Motor neuron (in vitro differentiated cells): ENCODE measurements at regions not wholly inside any gene's neighbourhood (a gene's known extent, or its start where the extent isn't known, plus 50 kb on each side); places are given as distances from the start of the nearest gene placed in this dataset.
"Not testable (repeated sequence)": the region's sequence is repeated elsewhere in the genome, so short reads cannot be mapped to it uniquely, and the experiment has no call there.

Experiments
- ATAC-seq, 8 experiments: fragments of 200-7000 bp; cut with Tn5 transposase; replicated peaks in 6 of 8; 2 replicates each; pipeline ENCODE4 v1.8.0; 2021; ENCODE audit warnings: mild to moderate bottlenecking in 8 of 8, moderate library complexity in 8 of 8
- H3K27ac ChIP-seq, 2 donors: fragments of 250-450 bp; sonication (Bioruptor Pico); 2 replicates each; pipeline ENCODE4 v1.9.0; 2021; ENCODE audit warnings: antibody characterized with exemption in 2 of 2, mild to moderate bottlenecking in 2 of 2, moderate library complexity in 1 of 2
- H3K4me1 ChIP-seq, 2 donors: fragments of 250-450 bp; sonication (Bioruptor Pico); replicated peaks in 1 of 2; 2 replicates each; pipeline ENCODE4 v1.6.1; 2021; ENCODE audit warnings: antibody characterized with exemption in 2 of 2, mild to moderate bottlenecking in 2 of 2, moderate library complexity in 1 of 2
- H3K4me3 ChIP-seq, 5 donors: fragments of 250-450 bp; sonication (Bioruptor Pico); 2 replicates each; pipeline ENCODE4 v1.9.0; 2021; ENCODE audit warnings: antibody characterized with exemption in 5 of 5, mild to moderate bottlenecking in 5 of 5, moderate library complexity in 4 of 5
- WGBS, 10 experiments: fragments of 450-650 bp; shearing (Covaris generic); methylation state at CpG; one replicate each; pipeline ENCODE4 v1.0.0; 2022; 5-methylcytosine and 5-hydroxymethylcytosine counted together
- in situ Hi-C, 9 experiments: fragments of 400-800 bp; cut with MboI; loops; one replicate each; pipeline ENCODE4 v1.15.0; 2021; ENCODE audit warnings: low sequenced_read_pairs in 9 of 9, low pct_unique_long_range_greater_than_20kb in 2 of 9; ENCODE audit not compliant: unreplicated experiment in 9 of 9

DNA sequence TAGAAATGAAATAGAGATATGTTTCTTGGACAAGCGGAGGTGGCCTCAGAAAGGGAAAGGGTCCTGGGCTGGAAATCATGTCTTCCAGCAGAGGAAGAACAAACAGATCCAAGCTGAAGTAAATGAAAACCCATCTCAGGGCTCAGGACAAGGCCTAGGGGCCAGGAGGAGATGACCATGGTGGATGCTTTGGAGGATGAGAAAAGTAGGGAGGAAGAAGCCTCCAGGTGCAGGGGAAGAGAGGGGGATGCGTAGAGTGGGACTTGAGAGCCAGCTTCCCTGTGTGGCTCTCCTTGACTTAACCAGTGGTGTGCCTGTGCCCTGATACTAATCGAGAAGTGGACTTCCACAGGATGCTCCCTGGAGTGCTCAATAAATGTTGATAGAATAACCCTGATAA, 203.2 kb downstream of the FAM43A start:
- WGBS, 10 experiments, result 73 to 86% (median 77%) methylated on average over 1 to 3 of the region's 3 CpGs; no CpG with 5 or more reads in 6 of the 10 experiments
- ATAC-seq, result no peak
- in situ Hi-C loops, result no loop called here
- Histone ChIP-seq H3K4me1 (no peaks in the 10 kb centered on the region), H3K27ac (no peak overlapping the region), H3K4me3 (no peak overlapping the region)

DNA sequence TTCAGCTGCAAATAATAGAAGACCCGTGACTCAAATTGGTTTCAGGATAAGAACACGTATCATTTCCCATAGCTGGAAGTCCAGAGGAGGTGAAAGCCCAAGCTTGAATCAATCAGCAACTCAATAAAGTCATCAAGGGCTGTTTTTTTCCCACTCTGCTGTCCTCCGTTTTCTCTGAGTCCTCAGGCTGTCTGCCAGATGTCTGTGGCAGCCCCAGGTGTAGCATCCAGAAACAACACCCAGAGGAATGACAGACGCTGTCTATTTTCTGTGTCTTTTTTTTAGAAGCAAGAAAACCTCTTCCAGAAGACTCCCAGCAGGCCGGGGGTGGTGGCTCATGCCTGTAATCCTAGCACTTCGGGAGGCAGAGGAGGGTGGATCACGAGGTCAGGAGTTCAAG, 204.4 kb downstream of the FAM43A start:
- H3K4me1 ChIP-seq, result no peaks in the 10 kb centered on the region
- WGBS, 10 experiments, result 11 to 79% (median 42%) methylated on average over 2 to 7 of the region's 7 CpGs; no CpG with 5 or more reads in 3 of the 10 experiments
- in situ Hi-C loops, result no loop called here
- ATAC-seq, result no peak
- no peak overlapping the region for H3K4me3 ChIP-seq
- H3K27ac ChIP-seq, result no peak overlapping the region

DNA sequence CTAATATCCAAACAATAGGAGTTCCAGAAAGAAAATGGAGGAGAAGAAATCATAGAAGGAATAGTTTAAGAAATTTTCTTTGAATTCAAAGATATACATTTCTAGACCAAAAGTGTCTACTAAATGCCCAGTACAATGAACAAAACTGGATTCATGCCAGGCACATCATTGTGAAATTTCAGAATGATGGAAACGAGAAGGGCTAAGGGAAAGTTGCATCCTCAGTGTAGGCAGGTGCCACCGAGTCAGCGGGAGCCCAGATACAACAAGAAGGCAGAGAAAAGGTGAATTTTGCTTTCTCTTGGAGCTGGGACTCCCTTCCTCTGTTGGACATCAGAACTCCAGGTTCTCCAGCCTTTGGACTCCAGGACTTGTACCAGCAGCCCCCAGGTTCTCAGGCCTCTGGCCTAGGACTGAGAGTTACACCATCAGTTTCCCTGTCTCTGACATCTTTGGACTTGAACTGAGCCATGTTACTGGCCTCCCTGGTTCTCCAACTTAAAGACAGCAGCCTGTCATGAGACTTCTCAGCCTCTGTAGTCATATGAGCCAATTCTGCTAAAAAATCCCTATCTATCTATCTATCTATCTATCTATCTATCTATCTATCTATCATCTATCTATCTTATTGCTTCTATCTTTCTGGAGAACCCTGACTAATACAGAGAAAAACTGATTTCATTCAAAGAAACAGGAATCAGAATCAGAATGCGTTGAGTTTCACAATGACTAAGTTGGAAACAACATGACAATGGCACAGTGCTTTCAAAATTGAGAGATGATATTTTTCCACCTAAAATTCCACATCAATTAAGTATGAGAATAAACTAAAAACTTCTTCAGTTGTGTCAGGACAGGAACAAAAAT, 207.7 kb downstream of the FAM43A start:
- no peak overlapping the region for H3K27ac ChIP-seq
- ATAC-seq, result no peak
- no peak overlapping the region for H3K4me3 ChIP-seq
- in situ Hi-C loops, result no loop called here
- H3K4me1 ChIP-seq, result no peaks in the 10 kb centered on the region
- whole genome bisulfite sequencing, 10 experiments, result 35 to 100% (median 73%) methylated on average over 2 to 4 of the region's 4 CpGs

DNA sequence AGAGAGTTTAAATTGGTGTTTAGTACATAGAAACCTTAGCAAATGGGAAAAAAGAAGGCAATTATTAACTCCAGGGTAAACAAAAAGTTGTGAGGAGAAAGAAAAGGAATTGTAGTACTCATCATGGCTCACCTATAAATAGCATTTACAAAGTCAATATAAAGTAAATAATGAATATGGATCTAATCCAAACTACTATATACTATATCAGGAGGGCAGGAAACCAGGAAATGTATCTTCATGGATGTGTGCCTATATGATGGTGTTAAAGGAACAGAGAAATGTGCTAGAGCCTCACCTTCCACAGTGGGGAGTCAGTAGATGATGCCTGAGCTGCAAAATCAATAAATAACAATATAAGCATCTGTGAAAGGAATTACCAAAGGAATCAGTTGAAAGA, 208.9 kb downstream of the FAM43A start:
- no peak overlapping the region for H3K4me3 ChIP-seq
- in situ Hi-C loops, result no loop called here
- no peak for ATAC-seq

DNA sequence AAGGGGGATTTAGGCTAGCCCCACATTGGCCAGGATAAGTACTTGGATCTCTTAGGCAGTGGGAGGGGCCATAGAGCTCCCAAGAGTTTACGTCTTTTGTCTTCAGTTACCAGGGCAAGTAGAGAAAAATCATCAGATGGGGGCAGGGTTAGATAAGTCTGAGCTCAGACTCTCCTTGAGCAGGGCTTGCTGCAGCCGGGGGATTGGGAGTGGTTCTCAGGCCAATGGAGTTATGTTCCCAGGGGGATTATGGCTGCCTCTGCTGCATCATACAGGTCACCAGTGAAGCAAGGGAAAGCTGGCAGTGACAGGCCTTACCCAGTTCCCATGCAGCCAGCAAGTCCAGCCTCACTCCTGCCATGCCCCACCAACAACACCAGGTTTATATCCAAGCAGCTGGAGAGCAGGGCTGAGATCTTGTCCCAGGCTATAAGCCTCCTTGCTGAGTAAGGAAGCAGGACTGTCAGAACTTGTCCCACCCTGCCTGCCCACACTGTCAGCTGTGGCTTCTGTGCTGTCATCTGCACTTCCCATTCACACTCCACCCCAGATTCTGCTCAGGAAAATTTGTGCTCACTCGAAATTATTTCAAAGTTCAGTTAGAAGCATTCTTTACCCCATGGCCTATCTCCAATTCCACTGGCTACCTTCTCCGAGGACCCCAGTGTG, 215.3 kb downstream of the FAM43A start:
- in situ Hi-C loops, result no loop called here
- 0 to 100% (median 45%) methylated on average over 1 to 3 of the region's 4 CpGs; no CpG with 5 or more reads in 2 of the 10 experiments for WGBS, 10 experiments

More for the DNA sequence above, 208.9 kb downstream of the FAM43A start:
- Histone ChIP-seq H3K27ac (no peak overlapping the region), H3K4me1 (no peaks in the 10 kb centered on the region)

DNA sequence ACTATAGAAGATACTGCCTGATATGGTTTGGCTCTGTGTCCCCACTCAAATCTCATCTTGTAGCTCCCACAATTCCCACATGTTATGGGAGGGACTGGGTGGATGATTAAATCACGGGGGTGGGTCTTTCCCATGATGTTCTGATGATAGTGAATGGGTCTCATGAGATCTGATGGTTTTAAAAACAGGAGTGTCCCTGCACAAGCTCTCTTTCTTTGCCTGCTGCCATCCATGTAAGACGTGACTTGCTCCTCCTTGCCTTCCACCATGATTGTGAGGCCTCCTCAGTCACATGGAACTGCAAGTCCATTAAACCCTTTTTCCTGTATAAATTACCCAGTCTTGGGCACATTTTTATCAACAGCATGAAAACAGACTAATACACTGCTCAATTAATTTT, 217.8 kb downstream of the FAM43A start:
- H3K27ac ChIP-seq, H3K4me3 ChIP-seq, H3K4me1 ChIP-seq, ATAC-seq, in situ Hi-C loops: not testable (repeated sequence)
- 0 to 100% (median 75%) methylated on average over 1 to 2 of the region's 2 CpGs; no CpG with 5 or more reads in 6 of the 10 experiments for WGBS, 10 experiments

More for the DNA sequence above, 215.3 kb downstream of the FAM43A start:
- ATAC-seq, result peak in 3 of 8 experiments; percentile 35 to 94 (median 90)
- H3K4me1 ChIP-seq, result no peaks in the 10 kb centered on the region
- H3K4me3 ChIP-seq, result no peak overlapping the region
- H3K27ac ChIP-seq, result no peak overlapping the region

DNA sequence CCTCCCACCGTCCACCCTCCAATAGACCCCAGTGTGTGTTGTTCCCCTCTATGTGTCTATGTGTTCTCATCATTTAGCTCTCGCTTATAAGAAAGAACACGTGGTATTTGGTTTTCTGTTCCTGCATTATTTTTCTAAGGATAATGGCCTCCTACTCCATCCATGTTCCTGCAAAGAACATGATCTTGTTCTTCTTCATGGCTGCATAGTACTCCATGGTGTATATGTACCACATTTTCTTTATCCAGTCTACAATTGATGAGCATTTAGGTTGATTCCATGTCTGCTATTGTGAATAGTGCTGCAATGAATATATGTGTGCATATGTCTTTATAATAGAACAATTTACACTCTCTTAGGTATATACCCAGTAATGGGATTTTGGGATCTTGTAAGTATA, 219.3 kb downstream of the FAM43A start:
- ATAC-seq, in situ Hi-C loops, H3K4me3 ChIP-seq, H3K4me1 ChIP-seq, H3K27ac ChIP-seq: not testable (repeated sequence)
- 40 to 88% (median 65%) methylated on average over 1 to 3 of the region's 3 CpGs for WGBS, 10 experiments

DNA sequence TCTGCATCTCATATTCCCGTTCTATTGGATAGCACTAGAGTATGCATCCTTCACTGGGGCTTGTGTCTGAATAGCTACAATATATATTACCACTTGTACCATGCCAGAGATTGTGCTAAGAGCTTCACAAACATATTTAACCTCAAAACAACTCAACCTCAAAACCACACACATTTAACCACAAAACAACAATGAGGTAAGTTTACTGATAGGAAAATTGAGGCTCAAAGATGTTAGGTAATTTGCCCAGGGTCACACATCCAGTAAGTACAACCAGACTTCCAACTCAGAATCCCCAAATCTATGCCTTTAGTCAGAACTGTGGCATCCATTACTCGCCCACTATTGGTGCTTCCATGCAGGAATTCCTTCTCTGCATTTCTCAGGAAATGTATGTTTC, 220.0 kb downstream of the FAM43A start:
- Histone ChIP-seq H3K4me1 (peaks cover 0 to 5% of the 10 kb centered on the region in 2 donors), H3K27ac (no peak overlapping the region), H3K4me3 (no peak overlapping the region)
- peak in 1 of 8 experiments; percentile 15 for ATAC-seq
- WGBS, 10 experiments, result 33 to 100% (median 85%) methylated on average over 1 to 2 of the region's 2 CpGs; no CpG with 5 or more reads in 2 of the 10 experiments
- in situ Hi-C loops, result no loop called here

DNA sequence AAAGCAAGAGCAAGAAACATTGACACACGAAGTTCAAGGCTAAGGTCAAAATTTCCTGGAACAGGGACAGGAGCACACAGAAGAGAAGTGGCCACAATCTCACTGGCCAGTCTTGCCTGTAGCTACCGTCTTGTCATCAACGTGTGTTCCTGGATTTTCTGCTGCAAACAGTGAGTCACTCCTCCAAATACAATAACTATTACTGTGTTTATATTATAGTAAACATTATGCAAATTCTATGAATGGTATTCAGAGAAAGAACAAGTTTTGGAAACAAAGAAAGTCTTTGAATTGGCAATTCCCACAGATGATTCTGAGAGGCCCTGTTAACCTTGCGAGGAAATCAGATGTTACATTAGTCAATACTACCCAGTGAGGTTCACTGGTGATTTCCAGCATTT, 220.5 kb downstream of the FAM43A start:
- in situ Hi-C loops, result no loop called here
- peak in 3 of 8 experiments; percentile 82 to 97 (median 95) for ATAC-seq
- Histone ChIP-seq H3K4me1 (peaks cover 0 to 5% of the 10 kb centered on the region in 2 donors), H3K27ac (no peak overlapping the region), H3K4me3 (no peak overlapping the region)
- WGBS, 10 experiments, result 24 to 100% (median 76%) methylated on average over 1 to 4 of the region's 4 CpGs; no CpG with 5 or more reads in 1 of the 10 experiments

DNA sequence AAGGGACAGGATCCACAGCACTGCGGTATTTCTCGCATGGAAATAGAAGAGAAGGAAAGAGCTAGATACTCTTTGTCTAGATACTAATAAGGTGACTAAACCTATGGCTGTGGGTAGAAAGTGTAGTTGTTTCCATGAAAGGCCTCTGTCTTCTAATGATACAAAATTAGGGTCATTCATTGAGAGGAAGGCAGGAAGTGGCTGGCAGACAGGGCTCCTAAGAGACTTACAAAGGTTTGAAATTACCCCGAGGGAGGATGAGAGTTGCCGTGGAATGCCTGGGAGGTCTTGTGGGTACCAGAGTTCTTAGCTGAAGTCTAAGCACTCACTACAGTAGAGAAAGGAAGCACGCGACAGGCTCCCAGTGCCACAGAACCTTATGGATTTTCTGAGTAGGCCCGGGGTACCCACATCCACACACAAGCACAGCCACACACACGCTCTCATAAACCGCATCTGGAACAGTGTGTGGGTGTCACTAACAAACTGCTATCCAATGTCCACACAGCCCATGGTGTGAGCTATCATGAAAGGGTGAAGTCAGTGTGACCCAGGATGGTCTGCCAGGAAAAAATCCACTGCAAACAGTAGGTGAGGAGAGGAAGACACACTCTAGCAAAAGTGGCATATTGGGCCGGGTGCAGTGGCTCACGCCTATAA, 221.4 kb downstream of the FAM43A start:
- in situ Hi-C loops, result no loop called here
- H3K4me1 ChIP-seq, result peaks cover 0 to 5% of the 10 kb centered on the region in 2 donors

DNA sequence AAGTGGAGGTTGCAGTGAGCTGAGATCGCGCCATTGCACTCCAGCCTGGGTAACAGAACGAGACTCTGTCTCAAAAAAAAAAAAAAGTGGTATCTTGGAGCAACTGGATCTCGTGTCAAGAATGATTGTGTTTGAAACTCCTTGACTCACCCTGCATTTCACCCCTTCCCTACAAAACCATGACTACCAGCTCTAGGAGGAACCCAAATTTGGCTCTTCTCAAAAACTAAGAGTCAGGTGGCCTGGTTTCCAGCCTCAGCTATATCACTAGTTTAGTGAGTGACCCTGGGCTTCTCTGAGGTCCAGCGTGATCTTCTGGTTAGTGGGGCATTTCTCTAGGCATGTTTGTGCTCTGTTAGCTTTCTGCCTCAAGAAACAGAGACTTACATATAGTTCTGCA, 222.1 kb downstream of the FAM43A start:
- WGBS, 10 experiments, result 40 to 100% (median 55%) methylated on average over 1 to 5 of the region's 5 CpGs; no CpG with 5 or more reads in 4 of the 10 experiments
- ATAC-seq, result no peak
- in situ Hi-C loops, result no loop called here
- Histone ChIP-seq H3K4me3 (no peak overlapping the region), H3K4me1 (peaks cover 0 to 5% of the 10 kb centered on the region in 2 donors), H3K27ac (no peak overlapping the region)

More for the DNA sequence above, 221.4 kb downstream of the FAM43A start:
- Histone ChIP-seq H3K27ac (no peak overlapping the region), H3K4me3 (no peak overlapping the region)
- ATAC-seq, result no peak
- 66 to 100% (median 87%) methylated on average over 2 to 9 of the region's 11 CpGs for WGBS, 10 experiments

DNA sequence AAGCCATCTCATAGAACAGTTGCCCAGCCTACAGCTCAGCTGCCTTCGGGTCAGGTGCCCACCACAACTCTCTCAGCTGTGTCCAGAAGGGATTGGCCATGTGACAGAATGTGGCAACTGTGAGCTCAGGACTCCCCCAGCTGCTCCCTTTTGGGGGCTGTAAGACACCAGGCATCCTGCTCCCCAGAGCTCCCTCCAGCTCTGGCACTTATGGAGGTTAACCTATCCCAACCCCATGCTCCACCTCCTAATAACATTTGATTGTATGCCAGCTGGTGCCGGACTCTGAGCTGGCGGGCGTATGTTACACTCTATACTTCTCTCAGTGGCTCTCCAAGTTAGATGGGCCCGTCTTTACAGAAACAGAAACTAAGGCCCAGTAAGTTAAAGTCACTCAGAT, 222.8 kb downstream of the FAM43A start:
- in situ Hi-C loops, result no loop called here
- H3K4me1 ChIP-seq, result peaks cover 0 to 5% of the 10 kb centered on the region in 2 donors
- H3K27ac ChIP-seq, result no peak overlapping the region
- no peak overlapping the region for H3K4me3 ChIP-seq
- WGBS, 10 experiments, result 57 to 100% (median 83%) methylated on average over 1 to 3 of the region's 5 CpGs; no CpG with 5 or more reads in 5 of the 10 experiments
- peak in 1 of 8 experiments; percentile 9 for ATAC-seq

DNA sequence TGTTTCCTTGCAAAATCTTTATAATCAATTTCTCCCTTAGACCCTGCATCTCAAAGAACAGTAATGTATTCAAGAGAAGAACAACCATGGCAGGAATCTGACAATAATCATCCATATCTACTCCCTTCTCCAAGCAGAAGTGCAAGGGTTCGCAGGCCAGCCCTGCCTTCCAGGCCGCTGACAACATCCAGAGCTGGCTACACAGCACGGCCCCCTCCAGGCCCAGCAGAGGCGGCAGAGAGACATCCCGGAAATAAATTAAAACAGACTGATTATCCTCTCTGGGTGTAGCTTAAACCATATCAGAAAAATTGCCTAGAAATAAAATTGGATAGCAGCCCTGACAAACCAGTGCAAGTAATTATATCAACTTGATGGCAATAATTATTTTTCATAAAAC, 223.3 kb downstream of the FAM43A start:
- peak in 7 of 8 experiments; percentile 24 to 95 (median 55) for ATAC-seq
- in situ Hi-C loops, result no loop called here

More for the DNA sequence above, 223.3 kb downstream of the FAM43A start:
- WGBS, 10 experiments, result 17 to 100% (median 60%) methylated on average over 1 to 5 of the region's 5 CpGs; no CpG with 5 or more reads in 3 of the 10 experiments
- no peak overlapping the region for H3K4me3 ChIP-seq
- peaks cover 0 to 5% of the 10 kb centered on the region in 2 donors for H3K4me1 ChIP-seq
- H3K27ac ChIP-seq, result no peak overlapping the region
